ENCODE measurements at regions not wholly inside any gene's neighbourhood (a gene's known extent, or its start where the extent isn't known, plus 50 kb on each side); places are given as distances from the start of the nearest gene placed in this dataset.

DNA sequence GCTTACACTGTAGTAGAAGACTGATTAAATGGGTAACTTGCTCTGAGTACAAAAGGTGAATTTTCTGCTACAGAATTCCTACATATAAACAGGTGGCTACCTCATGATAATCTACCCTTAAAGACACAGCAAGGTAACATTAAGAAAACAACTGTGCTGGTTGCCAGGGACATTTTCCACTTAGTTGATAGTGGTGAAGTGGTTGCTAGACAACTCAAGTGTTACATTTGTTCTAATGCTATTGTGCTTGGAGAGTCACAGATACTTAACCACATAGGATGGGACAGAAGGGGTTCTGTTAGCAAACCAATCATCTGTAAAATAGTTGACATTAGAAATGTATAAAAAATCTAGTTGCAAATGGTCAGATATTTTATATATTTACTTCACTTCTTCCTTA, 870.3 kb upstream of the SEL1L start:
- CTCF ChIA-PET = no interaction called here
- H3K27me3 Mint-ChIP-seq = no peaks in the 10 kb centered on the region
- no peaks in the 10 kb centered on the region for H3K36me3 Mint-ChIP-seq
- ATAC-seq (no peak), DNase-seq (no peak)
- H3K4me3 Mint-ChIP-seq = no peak overlapping the region
- H3K9me3 Mint-ChIP-seq (ENCODE audit: low read depth) = peaks cover 3% of the 10 kb centered on the region
- H3K27ac Mint-ChIP-seq = no peak overlapping the region
- no peaks in the 10 kb centered on the region for H3K4me1 Mint-ChIP-seq

DNA sequence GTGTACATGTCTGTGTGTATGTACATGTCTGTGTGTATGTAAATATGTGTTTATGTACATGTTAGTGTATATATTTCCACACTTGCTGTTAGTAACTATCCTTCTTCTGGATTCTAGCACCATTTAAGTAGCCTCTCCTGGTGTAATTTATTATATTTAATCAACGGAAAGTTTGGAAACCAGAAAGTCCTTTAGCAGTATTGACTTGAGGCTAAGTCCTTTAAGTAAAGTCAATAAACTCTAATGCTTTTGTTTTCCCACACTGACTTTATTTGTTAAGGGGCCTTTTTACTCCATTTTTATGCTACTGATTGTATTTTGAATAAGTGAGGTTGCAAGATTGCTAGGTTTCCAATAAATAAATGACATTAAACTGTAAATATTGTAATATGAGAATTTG, 876.4 kb upstream of the SEL1L start:
- DNase-seq (no peak), ATAC-seq (no peak)
- CTCF ChIA-PET = no interaction called here
- Mint-ChIP-seq H3K9me3 (ENCODE audit: low read depth) (peaks cover 4% of the 10 kb centered on the region), H3K27ac (no peak overlapping the region), H3K36me3 (no peaks in the 10 kb centered on the region), H3K27me3 (no peaks in the 10 kb centered on the region), H3K4me3 (no peak overlapping the region), H3K4me1 (no peaks in the 10 kb centered on the region)

DNA sequence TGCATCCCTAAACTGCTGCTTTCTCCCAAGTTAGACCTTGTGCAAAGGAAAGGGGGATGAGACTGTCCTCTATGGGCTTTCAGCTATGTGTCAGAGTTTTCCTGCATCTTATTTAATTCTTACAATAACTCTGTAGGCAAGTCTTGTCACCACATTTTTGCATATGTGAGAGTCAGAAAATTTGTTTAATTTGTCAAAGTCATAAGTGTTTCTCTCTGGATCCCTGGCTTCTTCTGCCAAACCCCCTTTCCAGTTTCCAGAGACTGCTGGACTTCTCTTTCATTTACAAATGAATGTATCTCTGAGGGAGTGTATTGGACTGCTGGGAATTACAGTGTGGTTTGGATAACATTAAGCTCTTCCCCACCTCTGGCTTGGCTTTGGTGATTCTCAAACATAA, 877.6 kb upstream of the SEL1L start:
- Mint-ChIP-seq H3K27ac (no peak overlapping the region), H3K9me3 (ENCODE audit: low read depth) (peaks cover 10% of the 10 kb centered on the region)
- ATAC-seq = no peak

DNA sequence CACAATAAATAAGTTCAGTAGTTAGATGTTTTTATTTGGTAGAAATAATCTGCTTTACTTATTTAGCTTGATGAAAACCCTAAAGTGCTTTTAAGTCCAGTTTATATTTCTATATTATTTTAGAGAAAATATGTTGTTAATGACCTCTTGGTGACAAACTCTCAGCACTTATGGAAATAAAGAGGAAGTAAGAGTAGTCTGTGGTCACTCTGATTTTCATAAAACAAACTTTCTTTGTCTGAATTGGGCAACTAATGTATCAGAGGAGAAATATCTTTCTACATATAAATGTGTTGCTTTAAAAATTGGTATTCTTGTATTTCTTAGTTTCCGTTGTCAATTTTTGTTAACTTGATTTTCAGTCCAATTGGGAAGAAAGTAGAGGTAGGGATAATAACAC, 878.9 kb upstream of the SEL1L start:
- CTCF ChIA-PET = no interaction called here
- DNase-seq (no peak), ATAC-seq (no peak)
- Mint-ChIP-seq H3K27ac (no peak overlapping the region), H3K4me1 (no peaks in the 10 kb centered on the region), H3K36me3 (no peaks in the 10 kb centered on the region), H3K9me3 (ENCODE audit: low read depth) (peaks cover 15% of the 10 kb centered on the region), H3K4me3 (no peak overlapping the region), H3K27me3 (no peaks in the 10 kb centered on the region)

More for the DNA sequence above, 877.6 kb upstream of the SEL1L start:
- no peaks in the 10 kb centered on the region for H3K27me3 Mint-ChIP-seq
- H3K4me3 Mint-ChIP-seq = no peak overlapping the region
- H3K4me1 Mint-ChIP-seq = no peaks in the 10 kb centered on the region
- no peaks in the 10 kb centered on the region for H3K36me3 Mint-ChIP-seq
- CTCF ChIA-PET = no interaction called here
- DNase-seq = no peak

DNA sequence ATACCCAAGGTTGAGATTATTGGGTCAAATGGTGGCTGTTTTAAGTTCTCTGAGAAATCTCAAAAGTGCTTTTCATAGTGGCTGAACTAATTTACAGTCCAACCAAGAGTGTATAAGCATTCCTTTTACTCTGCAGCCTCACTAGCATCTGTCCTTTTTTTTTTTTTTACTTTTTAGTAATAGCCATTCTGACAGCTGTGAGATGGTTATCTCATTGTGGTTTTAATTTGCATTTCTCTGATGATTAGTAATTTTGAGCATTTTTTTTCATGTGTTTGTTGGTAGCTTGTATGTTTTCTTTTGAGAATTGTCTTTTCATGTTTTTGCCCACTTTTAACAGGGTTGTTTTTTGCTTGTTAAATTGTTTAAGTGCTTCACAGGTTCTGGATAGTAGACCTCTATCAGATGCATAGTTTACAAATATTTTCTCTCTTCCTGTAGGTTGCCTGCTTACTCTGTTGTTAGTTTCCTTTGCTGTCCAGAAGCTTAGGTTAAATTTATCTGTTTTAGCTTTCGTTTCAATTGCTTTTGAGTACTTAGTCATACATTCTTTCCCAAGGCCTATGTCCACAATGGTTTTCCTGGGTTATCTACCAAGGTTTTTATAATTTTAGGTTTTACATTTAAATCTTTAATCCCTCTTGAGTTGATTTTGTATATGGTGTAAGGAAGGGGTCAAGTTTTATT, 881.3 kb upstream of the SEL1L start:
- no peaks in the 10 kb centered on the region for H3K4me1 Mint-ChIP-seq
- H3K27me3 Mint-ChIP-seq = no peaks in the 10 kb centered on the region
- H3K27ac Mint-ChIP-seq = no peak overlapping the region
- peaks cover 20% of the 10 kb centered on the region for H3K9me3 Mint-ChIP-seq (ENCODE audit: low read depth)
- CTCF ChIA-PET = no interaction called here
- no peaks in the 10 kb centered on the region for H3K36me3 Mint-ChIP-seq
- no peak overlapping the region for H3K4me3 Mint-ChIP-seq
- DNase-seq (no peak), ATAC-seq (no peak)

DNA sequence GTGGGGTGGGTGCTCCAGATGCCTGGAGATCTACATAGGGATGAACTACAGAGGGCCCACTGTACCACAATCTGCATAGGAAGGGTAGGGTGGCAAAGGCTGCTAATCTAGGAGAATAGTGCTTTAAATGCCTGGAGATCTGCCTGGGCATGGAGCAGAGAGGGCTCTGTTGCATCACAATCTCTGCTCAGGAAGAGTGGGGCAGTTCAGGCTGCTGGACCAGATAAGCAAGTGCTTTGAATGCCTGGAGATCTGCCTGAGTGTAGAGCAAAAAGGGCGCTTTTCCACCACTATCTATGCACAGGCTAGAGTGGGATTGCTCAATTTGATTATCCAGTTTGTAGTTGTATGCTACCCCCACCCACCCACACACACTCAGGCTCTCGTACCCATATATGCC, 886.3 kb upstream of the SEL1L start:
- Mint-ChIP-seq H3K9me3 (ENCODE audit: low read depth) (peaks cover 25% of the 10 kb centered on the region), H3K4me3 (no peak overlapping the region), H3K27ac (no peak overlapping the region)

DNA sequence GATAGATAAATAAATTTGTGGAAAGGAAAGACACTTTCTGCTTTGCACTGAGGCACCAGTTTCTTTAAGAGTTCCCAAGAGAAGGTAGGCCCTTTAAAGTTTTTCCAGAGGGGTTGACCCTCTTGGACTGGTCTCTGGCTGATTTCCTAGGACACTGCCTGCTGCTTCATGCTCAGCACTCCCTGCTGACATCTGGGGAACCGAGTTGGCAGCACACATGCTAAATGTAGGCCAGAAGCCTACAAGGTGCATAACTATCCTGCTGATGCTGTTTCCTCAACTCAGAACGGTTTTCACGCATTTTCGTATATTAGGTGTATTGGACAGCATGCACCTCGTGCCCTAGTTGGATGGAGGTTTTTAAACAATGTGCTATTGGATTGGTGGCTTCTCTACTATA, 887.2 kb upstream of the SEL1L start:
- Mint-ChIP-seq H3K4me1 (no peaks in the 10 kb centered on the region), H3K27ac (no peak overlapping the region), H3K4me3 (no peak overlapping the region), H3K36me3 (no peaks in the 10 kb centered on the region), H3K27me3 (no peaks in the 10 kb centered on the region), H3K9me3 (ENCODE audit: low read depth) (peaks cover 24% of the 10 kb centered on the region)
- CTCF ChIA-PET = no interaction called here
- no peak for DNase-seq
- ATAC-seq = no peak

More for the DNA sequence above, 886.3 kb upstream of the SEL1L start:
- Mint-ChIP-seq H3K27me3 (no peaks in the 10 kb centered on the region), H3K36me3 (no peaks in the 10 kb centered on the region), H3K4me1 (no peaks in the 10 kb centered on the region)
- ATAC-seq = no peak
- no peak for DNase-seq
- CTCF ChIA-PET = no interaction called here

DNA sequence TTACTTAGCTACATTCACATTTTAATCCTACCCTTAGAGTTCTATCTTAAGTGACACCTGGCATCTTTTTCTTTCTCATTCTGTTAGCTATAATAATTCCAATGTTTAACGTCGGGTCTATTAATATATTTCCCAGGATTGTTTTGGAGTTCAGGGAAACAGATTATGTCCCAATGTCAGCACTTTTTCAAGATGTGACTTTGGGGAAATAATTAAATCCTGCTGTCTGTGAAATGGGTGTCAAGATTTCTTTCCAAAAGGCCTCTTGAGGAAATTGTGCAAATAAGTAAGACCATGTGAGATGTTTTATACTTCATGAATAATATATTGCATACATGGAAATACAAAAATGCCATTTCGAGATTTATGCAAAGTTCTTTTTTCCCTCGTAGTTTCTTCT, 887.6 kb upstream of the SEL1L start:
- DNase-seq (no peak), ATAC-seq (no peak)
- Mint-ChIP-seq H3K27me3 (no peaks in the 10 kb centered on the region), H3K36me3 (no peaks in the 10 kb centered on the region), H3K9me3 (ENCODE audit: low read depth) (peaks cover 20% of the 10 kb centered on the region), H3K4me1 (no peaks in the 10 kb centered on the region), H3K4me3 (no peak overlapping the region), H3K27ac (no peak overlapping the region)
- CTCF ChIA-PET = no interaction called here

DNA sequence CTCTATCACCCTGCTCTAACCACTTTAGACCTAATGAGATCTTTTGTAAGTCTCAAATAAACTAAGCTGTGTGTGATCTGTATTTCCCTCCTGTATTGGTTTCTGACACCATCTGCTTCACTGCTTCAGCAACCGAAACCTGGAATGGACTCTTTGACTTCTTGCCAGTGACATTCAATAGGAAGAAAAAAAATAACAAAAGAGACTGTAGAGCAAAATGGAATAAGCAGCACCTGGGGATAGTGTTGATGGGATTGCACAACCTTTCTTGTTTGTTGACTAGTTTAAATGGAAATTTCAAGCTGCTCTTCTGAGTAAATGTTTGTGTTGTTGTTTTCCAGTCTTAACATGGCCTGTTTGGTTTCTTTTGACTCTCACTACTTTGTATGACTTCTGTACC, 888.6 kb upstream of the SEL1L start:
- CTCF ChIA-PET = no interaction called here
- Mint-ChIP-seq H3K4me1 (no peaks in the 10 kb centered on the region), H3K4me3 (no peak overlapping the region), H3K36me3 (no peaks in the 10 kb centered on the region), H3K27ac (no peak overlapping the region), H3K9me3 (ENCODE audit: low read depth) (peaks cover 22% of the 10 kb centered on the region), H3K27me3 (no peaks in the 10 kb centered on the region)
- no peak for ATAC-seq
- no peak for DNase-seq

DNA sequence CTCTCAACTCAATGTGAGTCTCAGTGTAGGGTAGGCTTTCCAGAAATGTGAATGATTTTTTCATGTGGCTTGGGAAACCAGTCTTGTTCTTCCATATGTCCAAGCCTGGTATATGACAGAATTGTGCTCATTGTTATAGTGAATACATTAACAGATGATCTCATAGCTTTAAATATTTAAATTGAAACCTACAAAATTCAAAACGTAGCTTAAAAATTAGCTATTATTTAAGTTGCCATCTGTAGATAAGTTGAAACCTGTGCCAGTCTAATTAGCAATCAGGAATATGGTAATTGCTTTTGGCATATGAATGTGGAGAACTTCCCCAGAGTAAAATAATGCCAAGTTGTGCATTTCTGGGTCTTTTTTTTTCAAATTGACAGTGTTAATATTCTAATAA, 891.6 kb upstream of the SEL1L start:
- ATAC-seq (no peak), DNase-seq (no peak)
- no peak overlapping the region for H3K4me3 Mint-ChIP-seq
- H3K27me3 Mint-ChIP-seq = no peaks in the 10 kb centered on the region
- no peaks in the 10 kb centered on the region for H3K4me1 Mint-ChIP-seq
- no peaks in the 10 kb centered on the region for H3K36me3 Mint-ChIP-seq
- H3K27ac Mint-ChIP-seq = no peak overlapping the region
- H3K9me3 Mint-ChIP-seq (ENCODE audit: low read depth) = peaks cover 19% of the 10 kb centered on the region
- CTCF ChIA-PET = no interaction called here

DNA sequence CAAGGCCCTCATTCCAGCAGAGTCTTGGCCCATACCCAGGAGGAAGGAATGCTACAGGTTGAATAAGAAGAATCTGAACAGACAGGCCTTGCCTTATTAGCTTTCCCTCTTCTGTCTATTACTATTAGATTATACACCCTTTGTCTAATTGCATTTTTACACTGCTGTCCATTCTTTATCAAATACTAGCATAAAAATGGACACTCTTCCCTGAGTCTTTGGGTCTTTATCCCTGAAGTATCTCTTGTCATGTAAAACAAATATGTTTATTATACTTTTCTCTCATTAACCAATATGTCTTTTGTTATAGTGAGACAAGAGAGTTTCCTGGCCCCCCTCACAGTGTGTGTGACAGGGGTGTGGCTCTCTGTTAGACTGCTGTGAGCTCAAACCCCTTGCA, 897.4 kb upstream of the SEL1L start:
- H3K36me3 Mint-ChIP-seq = no peaks in the 10 kb centered on the region
- no peak overlapping the region for H3K27ac Mint-ChIP-seq
- DNase-seq (no peak), ATAC-seq (no peak)
- H3K4me3 Mint-ChIP-seq = no peak overlapping the region
- no peaks in the 10 kb centered on the region for H3K4me1 Mint-ChIP-seq
- CTCF ChIA-PET = no interaction called here
- no peaks in the 10 kb centered on the region for H3K27me3 Mint-ChIP-seq
- H3K9me3 Mint-ChIP-seq (ENCODE audit: low read depth) = peaks cover 12% of the 10 kb centered on the region

DNA sequence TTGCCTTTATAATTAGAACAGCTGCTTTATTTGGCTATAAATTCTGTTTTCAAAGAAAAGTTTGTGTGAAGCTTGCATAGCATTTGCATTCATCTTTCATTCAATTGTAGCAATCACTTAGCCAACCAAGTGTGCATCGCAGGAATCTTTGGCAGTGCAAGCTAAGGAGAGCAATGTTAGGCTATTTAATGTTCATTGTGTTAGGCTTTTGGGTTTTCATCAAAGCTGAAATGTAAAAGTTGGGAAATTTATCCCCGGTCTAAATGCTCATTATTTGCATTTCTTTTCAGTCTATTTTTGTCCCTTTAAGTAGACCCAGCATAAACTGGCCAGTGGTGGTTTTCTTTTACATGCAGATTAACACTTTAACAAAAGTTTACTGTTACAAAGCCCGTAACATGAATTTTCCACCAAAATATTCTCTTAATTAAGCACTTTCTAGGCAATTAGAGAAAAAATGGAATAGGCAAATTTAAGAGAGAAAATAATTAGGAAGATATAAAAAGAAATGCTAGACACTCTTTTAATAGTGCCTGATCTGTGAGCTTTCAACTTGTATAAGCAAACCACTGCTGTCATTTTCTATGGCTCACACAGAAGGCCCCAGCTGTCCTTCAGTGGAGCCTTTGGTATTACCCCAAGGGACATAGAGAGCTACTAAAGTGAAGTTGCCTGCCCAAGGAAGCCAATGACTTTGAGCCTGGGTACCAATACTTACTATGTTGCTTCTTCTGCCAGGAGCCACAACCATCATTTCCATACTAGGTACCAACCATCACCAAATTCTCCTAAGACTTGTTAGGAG, 898.9 kb upstream of the SEL1L start:
- Mint-ChIP-seq H3K27me3 (no peaks in the 10 kb centered on the region), H3K9me3 (ENCODE audit: low read depth) (peaks cover 10% of the 10 kb centered on the region), H3K4me1 (no peaks in the 10 kb centered on the region), H3K36me3 (no peaks in the 10 kb centered on the region), H3K4me3 (no peak overlapping the region), H3K27ac (no peak overlapping the region)
- ATAC-seq (no peak), DNase-seq (no peak)
- CTCF ChIA-PET = no interaction called here

DNA sequence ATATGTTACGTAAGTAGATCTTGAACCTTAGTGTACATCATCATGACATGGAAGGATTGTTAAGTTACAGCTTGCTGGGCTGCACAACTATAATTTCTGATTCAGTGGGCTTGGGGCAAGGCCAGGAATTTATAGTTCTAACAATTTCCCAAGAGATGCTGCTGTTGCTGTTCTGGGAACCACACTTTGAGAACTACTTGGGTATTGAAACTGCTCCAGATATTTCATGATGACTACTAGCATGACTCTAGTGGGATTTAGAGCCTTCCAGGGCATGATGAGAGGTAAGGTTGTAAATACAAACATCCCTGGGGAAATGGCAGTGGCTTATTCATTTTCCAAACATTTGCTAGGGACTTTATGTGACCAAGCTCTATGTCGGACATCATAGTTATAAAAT, 904.8 kb upstream of the SEL1L start:
- peaks cover 12% of the 10 kb centered on the region for H3K9me3 Mint-ChIP-seq (ENCODE audit: low read depth)
- CTCF ChIA-PET = no interaction called here
- DNase-seq = no peak
- ATAC-seq = no peak
- H3K27ac Mint-ChIP-seq = no peak overlapping the region
- no peak overlapping the region for H3K4me3 Mint-ChIP-seq
- H3K36me3 Mint-ChIP-seq = no peaks in the 10 kb centered on the region
- H3K4me1 Mint-ChIP-seq = no peaks in the 10 kb centered on the region
- no peaks in the 10 kb centered on the region for H3K27me3 Mint-ChIP-seq

DNA sequence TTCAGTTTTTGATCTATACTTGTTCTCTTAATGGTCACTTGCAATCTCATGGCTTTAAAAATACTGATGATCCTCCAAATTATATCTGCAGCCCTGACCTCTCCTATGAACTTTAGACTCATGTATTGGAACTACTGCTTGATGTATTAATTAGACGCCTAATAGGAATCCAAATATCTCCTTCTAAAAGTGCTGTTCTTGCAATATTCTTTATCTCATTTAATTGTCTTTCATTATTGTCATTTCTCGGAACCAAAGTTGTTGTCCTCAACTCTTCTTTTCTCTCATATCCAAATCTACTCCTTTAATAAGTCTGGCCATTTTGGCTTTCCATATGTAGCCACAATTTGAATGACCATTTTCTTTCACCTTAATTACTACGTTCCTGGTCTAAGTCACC, 907.6 kb upstream of the SEL1L start:
- CTCF ChIA-PET = no interaction called here
- no peak for ATAC-seq
- Mint-ChIP-seq H3K36me3 (no peaks in the 10 kb centered on the region), H3K4me1 (no peaks in the 10 kb centered on the region), H3K9me3 (ENCODE audit: low read depth) (peaks cover 7% of the 10 kb centered on the region), H3K27me3 (no peaks in the 10 kb centered on the region), H3K4me3 (no peak overlapping the region), H3K27ac (no peak overlapping the region)
- DNase-seq = no peak

Measured in activated CD8-positive, alpha-beta memory T cell treated with anti-CD3 and anti-CD28 coated beads, Interleukin-2, amount 10 ng/mL, durations not matched to agents 7 days and 5 days (primary cell).